ENCODE measurements at regions not wholly inside any gene's neighbourhood (a gene's known extent, or its start where the extent isn't known, plus 50 kb on each side); places are given as distances from the start of the nearest gene placed in this dataset.

DNA sequence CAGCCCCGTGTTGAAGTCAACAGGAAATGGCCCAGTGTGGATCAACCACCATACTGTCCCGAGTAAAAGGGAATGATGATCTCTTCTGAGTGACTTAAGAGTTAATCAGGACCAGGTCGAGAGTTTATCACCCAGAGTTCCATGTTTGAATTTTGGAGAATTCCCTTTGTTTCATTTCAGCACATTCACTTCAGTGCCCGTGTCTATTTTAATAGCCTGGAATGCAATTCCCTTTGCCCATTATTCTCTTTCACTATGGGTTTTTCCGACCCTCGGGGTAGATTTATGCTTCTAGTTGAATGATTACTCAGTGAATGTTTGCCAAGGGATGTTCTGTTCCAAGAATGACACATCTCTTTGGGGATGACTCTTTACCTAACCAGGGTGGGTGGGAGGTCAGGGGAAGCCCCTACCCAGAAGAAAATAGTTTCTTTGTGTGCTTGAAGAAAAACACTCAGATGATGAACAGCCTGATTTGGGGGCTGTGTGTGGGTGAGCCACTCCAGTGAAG, 594.9 kb downstream of the INHBA start:
- no peak overlapping the region for H3K4me3 ChIP-seq (ENCODE audit: low read depth, low read length, poor library complexity, severe bottlenecking)
- H3K4me1 ChIP-seq (ENCODE audit: insufficient read depth, low read length, poor library complexity, severe bottlenecking) = no peaks in the 10 kb centered on the region
- no peaks in the 10 kb centered on the region for H3K9me3 ChIP-seq (ENCODE audit: low read length)
- ChIA-PET POLR2A (no interaction called here), CTCF (ENCODE audit: unreplicated experiment) (no interaction called here)
- TF ChIP-seq EZH2phosphoT487 (IDR thresholded peaks at IDR 0.05; ENCODE audit: borderline replicate concordance, low read depth, low read length) (no peak), CTCF (conservative IDR thresholded peaks at IDR 0.05; ENCODE audit: low read length) (no peak)
- no peak overlapping the region for H3K4me2 ChIP-seq (ENCODE audit: low read length)
- BruUV-seq (replicated peaks) = no TSS peak
- no peak overlapping the region for H2AFZ ChIP-seq (ENCODE audit: low read length)
- no peaks in the 10 kb centered on the region for H4K20me1 ChIP-seq (ENCODE audit: insufficient read depth, low read length)
- no peaks in the 10 kb centered on the region for H3K9me2 ChIP-seq (ENCODE audit: insufficient read depth, low read length)
- DNase-seq (ENCODE audit: low spot score) = no peak
- H3K27ac ChIP-seq (ENCODE audit: low read depth, low read length, poor library complexity, severe bottlenecking) = no peak overlapping the region
- intact Hi-C loops (cut with micrococcal nuclease; ENCODE audit: unreplicated experiment) = no loop called here
- no peaks in the 10 kb centered on the region for H3K36me3 ChIP-seq (ENCODE audit: insufficient read depth, low read length)
- H3K79me2 ChIP-seq (ENCODE audit: insufficient read depth, low read depth, low read length) = no peaks in the 10 kb centered on the region

DNA sequence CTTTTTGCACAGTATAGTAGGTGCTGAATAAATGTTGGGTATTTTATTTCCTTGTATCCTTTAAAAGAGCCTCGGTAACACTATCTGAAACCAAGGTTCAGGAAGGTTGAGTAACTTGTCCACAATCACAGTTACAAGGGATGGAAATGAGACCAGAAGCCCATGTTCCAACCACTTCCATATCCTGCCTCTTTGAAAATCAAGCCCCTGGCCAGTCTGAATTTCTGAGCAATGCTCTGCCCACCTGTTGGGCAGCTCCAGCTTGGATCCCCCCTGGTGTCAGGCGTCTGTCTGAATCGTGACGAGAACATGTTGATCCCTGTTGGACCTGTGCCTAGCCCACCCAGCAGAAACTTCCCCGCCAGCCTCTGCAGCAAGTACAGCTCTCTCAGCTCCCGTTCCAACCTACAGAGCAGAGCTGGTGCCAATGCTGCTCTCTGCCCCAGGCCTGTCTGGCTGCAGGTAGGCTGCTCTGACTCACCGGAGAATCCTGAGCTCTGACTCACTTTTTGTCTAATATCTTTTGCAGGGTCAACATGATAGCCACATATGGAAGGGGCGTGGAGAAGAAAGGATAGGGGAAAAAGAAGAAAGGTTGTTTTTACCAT, 595.5 kb downstream of the INHBA start:
- H3K4me3 ChIP-seq (ENCODE audit: low read depth, low read length, poor library complexity, severe bottlenecking) = no peak overlapping the region
- CTCF ChIA-PET (ENCODE audit: unreplicated experiment) = no interaction called here
- H4K20me1 ChIP-seq (ENCODE audit: insufficient read depth, low read length) = no peaks in the 10 kb centered on the region
- H3K79me2 ChIP-seq (ENCODE audit: insufficient read depth, low read depth, low read length) = no peaks in the 10 kb centered on the region
- no peaks in the 10 kb centered on the region for H3K9me2 ChIP-seq (ENCODE audit: insufficient read depth, low read length)
- no peaks in the 10 kb centered on the region for H3K4me1 ChIP-seq (ENCODE audit: insufficient read depth, low read length, poor library complexity, severe bottlenecking)
- BruUV-seq (replicated peaks) = no TSS peak
- no peak for DNase-seq (ENCODE audit: low spot score)
- H3K4me2 ChIP-seq (ENCODE audit: low read length) = no peak overlapping the region
- no peaks in the 10 kb centered on the region for H3K36me3 ChIP-seq (ENCODE audit: insufficient read depth, low read length)
- H3K9me3 ChIP-seq (ENCODE audit: low read length) = no peaks in the 10 kb centered on the region
- no peak overlapping the region for H3K27ac ChIP-seq (ENCODE audit: low read depth, low read length, poor library complexity, severe bottlenecking)
- no peak for TF ChIP-seq EZH2phosphoT487 (IDR thresholded peaks at IDR 0.05; ENCODE audit: borderline replicate concordance, low read depth, low read length)
- TF ChIP-seq CTCF (conservative IDR thresholded peaks at IDR 0.05; ENCODE audit: low read length) = no peak
- no peak overlapping the region for H2AFZ ChIP-seq (ENCODE audit: low read length)
- POLR2A ChIA-PET = no interaction called here
- intact Hi-C loops (cut with micrococcal nuclease; ENCODE audit: unreplicated experiment) = no loop called here

- no peak for DNase-seq (ENCODE audit: low spot score)
- no peaks in the 10 kb centered on the region for H3K36me3 ChIP-seq (ENCODE audit: insufficient read depth, low read length)
- H4K20me1 ChIP-seq (ENCODE audit: insufficient read depth, low read length) = no peaks in the 10 kb centered on the region
- no peaks in the 10 kb centered on the region for H3K79me2 ChIP-seq (ENCODE audit: insufficient read depth, low read depth, low read length)
- H3K27ac ChIP-seq (ENCODE audit: low read depth, low read length, poor library complexity, severe bottlenecking) = no peak overlapping the region
- H3K9me3 ChIP-seq (ENCODE audit: low read length) = no peaks in the 10 kb centered on the region
- no peak overlapping the region for H2AFZ ChIP-seq (ENCODE audit: low read length)
- H3K4me2 ChIP-seq (ENCODE audit: low read length) = no peak overlapping the region
- BruUV-seq (replicated peaks) = no TSS peak
- no peak for TF ChIP-seq CTCF (conservative IDR thresholded peaks at IDR 0.05; ENCODE audit: low read length)
- no peak for TF ChIP-seq EZH2phosphoT487 (IDR thresholded peaks at IDR 0.05; ENCODE audit: borderline replicate concordance, low read depth, low read length)
- no peaks in the 10 kb centered on the region for H3K9me2 ChIP-seq (ENCODE audit: insufficient read depth, low read length)
- ChIA-PET POLR2A (interaction anchor here (1.2 kb wide), 1 partner anchor 10 kb away, joined by 4 read pairs; no protein-coding TSS in a partner anchor), CTCF (ENCODE audit: unreplicated experiment) (no interaction called here)
- H3K4me1 ChIP-seq (ENCODE audit: insufficient read depth, low read length, poor library complexity, severe bottlenecking) = no peaks in the 10 kb centered on the region
- no peak overlapping the region for H3K4me3 ChIP-seq (ENCODE audit: low read depth, low read length, poor library complexity, severe bottlenecking)
- intact Hi-C loops (cut with micrococcal nuclease; ENCODE audit: unreplicated experiment) = no loop called here
Observed at GRCh38 chr7:41104631-41105030, 598.3 kb downstream of the INHBA start.
